Retinal pigment epithelial cell (primary cell): ENCODE measurements at regions not wholly inside any gene's neighbourhood (a gene's known extent, or its start where the extent isn't known, plus 50 kb on each side); places are given as distances from the start of the nearest gene placed in this dataset.

Experiments used
- DNase-seq: peaks from one replicate; pipeline ENCODE4 v3.0.0-alpha.2; 2010; ENCODE audit warnings: low read depth
- H3K4me3 ChIP-seq: 2 replicates; pipeline ENCODE4 v1.5.1; 2011; ENCODE audit warnings: mild to moderate bottlenecking, low read length, control low read depth, moderate library complexity
- CTCF ChIP-seq: conservative IDR thresholded peaks from 2 replicates; pipeline ENCODE4 v1.5.1; 2011; ENCODE audit warnings: low read depth, low read length, control low read depth, inconsistent platforms

GRCh38 chr1:224805889-224806288 lies 123.6 kb upstream of the DNAH14 start:
- no peak overlapping the region for H3K4me3 ChIP-seq
- DNase-seq = no peak
- TF ChIP-seq CTCF = no peak

- no peak for TF ChIP-seq CTCF
- DNase-seq = no peak
- no peak overlapping the region for H3K4me3 ChIP-seq
Measured at GRCh38 chr1:224809137-224809536, 120.3 kb upstream of the DNAH14 start.

GRCh38 chr1:224809613-224810012 lies 119.9 kb upstream of the DNAH14 start:
- DNase-seq = no peak
- no peak overlapping the region for H3K4me3 ChIP-seq
- no peak for TF ChIP-seq CTCF

- TF ChIP-seq CTCF = no peak
- H3K4me3 ChIP-seq = no peak overlapping the region
- no peak for DNase-seq
Measured at GRCh38 chr1:224811564-224811963, 117.9 kb upstream of the DNAH14 start.

GRCh38 chr1:224815647-224816046 lies 113.8 kb upstream of the DNAH14 start:
- DNase-seq = no peak
- H3K4me3 ChIP-seq = no peak overlapping the region
- no peak for TF ChIP-seq CTCF

- TF ChIP-seq CTCF = no peak
- no peak overlapping the region for H3K4me3 ChIP-seq
- no peak for DNase-seq
Measured at GRCh38 chr1:224816062-224816461, 113.4 kb upstream of the DNAH14 start.

GRCh38 chr1:224817382-224817781 lies 112.1 kb upstream of the DNAH14 start:
- DNase-seq = no peak
- no peak for TF ChIP-seq CTCF
- no peak overlapping the region for H3K4me3 ChIP-seq
